GM19240 (cell line): ENCODE measurements at regions not wholly inside any gene's neighbourhood (a gene's known extent, or its start where the extent isn't known, plus 50 kb on each side); places are given as distances from the start of the nearest gene placed in this dataset.
"Not testable (repeated sequence)": the region's sequence is repeated elsewhere in the genome, so short reads cannot be mapped to it uniquely, and the experiment has no call there.

ENCODE experiments used
- DNase-seq: peaks from one replicate; pipeline ENCODE4 v3.0.0; 2011; ENCODE audit warnings: low spot score; ENCODE audit not compliant: insufficient read length

DNA sequence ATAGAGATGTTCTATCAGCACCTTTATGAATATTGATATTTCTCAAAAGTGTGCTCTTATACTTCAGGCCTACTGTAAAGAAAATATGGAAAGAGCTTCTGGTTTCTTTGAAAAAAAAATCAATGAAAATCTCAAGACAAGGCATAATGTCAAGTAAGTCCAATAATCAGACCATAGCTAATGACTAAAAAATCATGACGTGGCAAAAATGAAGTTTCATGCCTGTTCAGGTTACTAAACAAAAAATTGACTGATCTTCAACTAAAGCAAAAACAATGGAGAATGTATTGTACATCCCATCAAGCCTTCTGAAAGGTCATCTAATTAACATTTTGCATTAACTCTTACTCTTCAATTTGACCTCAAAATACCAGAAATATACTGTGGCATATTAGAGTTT, 824.4 kb downstream of the EPHA4 start:
- no peak for DNase-seq

DNA sequence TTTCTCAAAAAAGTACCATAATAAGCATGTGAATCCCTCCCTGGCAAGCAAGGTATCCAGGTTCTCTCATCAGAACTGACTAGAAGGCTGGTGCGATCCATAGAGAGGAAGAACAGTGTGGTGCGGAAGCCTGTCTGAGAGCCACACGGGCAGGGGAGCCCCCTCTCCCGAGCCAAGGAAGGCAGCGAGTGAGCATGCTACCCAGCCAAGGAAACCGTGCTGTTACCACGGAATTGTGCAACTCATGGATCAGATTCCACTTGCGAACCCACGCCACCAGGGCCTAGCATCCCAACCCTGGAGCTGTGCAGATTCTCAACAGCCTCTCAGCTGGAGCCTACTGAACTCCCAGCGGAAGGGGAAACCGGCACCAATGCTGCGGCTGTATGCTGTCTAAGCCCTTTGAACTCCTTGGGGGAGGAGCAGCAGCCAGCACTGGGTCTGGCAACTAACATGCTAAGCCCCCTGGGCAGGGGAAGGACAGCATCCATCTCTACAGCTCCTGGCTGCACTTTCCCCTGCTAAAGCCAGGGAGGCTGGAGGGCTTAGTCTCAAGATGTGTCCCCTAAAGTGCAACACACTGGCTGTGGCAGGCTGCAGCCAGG, 823.1 kb downstream of the EPHA4 start:
- DNase-seq: no peak

DNA sequence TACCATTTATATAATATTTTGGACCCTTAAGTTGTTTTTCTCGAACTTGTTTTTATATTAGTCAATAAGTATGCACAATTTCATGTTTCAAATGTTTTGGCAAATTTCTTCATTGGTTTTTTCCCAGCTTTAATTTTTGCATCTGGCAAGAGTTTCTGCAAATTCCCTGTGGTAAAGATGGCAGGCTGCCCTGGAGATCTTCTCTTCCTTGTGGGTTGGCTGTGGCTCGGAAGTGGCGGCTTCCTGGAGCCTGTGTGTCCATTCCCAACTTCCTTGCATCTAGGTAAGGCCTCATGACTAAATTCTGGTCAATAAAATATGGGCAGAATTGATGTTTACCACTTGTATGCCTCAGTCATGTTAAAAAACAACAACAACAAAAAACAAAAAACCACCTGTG, 818.6 kb downstream of the EPHA4 start:
- DNase-seq: no peak

DNA sequence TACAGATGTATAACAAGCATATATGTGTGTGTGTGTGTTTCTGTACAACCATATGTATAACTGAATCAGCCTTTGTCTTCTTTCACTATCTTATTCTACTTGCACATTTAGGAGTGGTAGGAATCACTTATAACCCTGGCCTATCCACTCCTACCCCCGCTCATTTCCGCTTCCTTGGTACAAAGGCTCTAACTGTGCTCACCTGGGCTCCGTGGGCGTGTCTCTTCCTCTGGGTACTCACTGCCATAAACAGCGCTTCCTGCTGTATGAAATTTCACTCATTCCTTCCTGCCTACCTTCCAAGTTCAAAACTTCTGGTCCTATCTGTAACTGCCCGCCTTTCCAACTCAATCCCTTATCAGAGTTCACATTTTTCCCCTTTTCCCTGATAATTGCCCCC, 815.5 kb downstream of the EPHA4 start:
- no peak for DNase-seq

DNA sequence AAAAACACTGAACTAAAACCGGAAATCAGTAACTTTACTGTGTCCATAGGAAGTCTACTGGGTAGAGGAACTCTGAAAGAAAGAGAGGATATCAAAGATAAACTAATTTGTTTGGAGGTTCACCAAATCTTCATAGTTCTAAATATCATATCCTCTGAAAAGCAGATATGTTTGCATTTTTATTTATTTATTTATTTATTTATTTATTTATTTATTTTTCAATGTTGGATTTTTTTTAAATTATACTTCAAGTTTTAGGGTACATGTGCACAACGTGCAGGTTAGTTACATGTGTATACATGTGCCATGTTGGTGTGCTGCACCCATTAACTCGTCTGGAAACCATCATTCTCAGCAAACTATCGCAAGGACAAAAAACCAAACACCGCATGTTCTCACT, 813.7 kb downstream of the EPHA4 start:
- DNase-seq: not testable (repeated sequence)

DNA sequence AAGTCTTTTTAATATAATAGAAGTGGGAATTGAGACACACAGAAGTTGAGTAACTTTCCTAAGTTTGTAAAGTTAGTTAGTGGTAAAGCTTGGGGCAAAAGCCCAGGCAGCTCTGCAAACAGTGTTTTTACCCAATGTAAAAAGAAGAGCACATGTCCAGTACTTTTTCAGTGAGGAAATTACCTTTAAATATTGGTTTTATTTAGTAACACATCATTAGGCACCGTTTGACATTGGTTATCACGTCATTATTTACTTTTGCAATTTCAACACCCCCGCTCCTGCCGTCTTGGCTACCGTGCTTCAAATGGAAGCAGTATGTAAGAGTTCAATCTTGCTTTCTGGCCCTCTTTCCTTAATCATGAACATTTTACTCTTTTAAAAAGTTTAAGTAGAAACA, 807.9 kb downstream of the EPHA4 start:
- no peak for DNase-seq

DNA sequence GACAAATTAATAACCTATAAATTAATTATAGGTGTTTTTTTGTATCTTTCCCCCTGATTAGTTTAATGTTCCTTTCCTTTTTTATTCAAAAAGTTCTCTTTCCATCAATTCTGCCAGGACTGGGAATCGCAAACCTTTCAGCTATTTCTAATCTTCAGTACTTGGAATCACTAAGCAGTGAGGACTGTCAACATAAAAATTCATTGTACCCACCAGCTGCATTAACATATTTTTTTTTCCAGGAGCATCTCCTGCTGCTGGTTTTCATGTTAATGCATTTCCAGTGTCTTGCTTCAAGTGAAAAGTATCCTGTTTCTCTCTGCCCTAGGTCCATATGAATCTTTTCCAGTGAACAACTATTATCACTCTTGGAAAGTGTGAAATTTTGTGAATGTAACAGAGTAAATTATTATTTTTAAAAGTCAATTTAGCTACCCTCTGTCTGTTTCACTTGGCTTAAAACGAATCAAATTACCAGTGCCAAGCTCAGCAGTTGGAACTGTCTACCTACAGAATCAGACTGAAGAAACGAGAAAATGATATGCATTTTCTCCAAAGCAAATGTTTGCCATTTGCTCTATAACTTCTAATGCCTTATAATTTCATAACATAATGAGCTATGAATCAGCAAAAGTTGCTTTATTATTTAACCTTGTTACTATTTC, 804.4 kb downstream of the EPHA4 start:
- no peak for DNase-seq

DNA sequence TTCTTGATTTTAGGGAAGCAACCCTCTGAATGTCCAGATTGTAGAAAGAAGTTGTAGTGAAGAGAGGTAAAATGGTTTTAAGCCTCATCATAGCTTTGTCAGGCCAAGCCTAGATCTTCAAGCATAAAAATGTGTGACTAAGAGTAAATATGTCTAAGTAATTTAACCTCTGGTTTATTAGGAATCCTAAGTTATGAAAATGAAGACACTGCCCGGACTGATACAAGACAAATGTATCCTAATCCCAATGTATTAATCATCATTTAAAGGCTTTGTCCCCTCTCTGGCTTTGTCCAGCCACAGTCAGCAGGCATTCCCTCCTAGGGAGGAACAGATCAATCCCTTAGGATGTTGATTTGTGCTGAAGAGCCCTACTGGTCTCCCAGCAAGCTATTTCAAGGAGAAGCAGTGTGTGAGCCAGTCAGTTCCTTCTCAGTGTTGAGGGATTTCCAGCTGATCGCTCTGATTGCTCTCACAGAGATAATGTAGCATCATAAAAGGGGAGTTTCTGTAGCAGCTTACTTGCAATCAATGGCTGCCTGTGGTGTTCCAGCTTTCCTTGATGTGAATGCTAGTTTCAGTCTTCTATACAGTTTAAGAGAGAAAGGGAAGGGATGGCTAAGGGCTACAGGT, 796.1 kb downstream of the EPHA4 start:
- DNase-seq: no peak

DNA sequence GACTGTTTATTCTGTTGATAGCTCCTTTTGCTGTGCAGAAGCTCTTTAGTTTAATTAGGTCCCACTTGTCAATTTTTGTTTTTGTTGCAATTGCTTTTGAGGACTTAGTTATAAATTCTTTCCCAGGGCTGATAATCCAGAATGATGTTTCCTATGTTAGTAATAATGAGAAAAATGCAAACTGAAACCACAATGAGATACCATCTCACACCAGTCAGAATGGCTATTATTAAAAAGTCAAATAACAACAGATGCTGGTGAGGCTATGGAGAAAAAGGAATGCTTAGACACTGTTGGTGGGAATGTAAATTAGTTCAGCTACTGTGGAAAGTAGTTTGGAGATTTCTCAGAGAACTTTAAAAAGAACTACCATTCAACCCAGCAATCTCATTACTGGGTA, 793.0 kb downstream of the EPHA4 start:
- not testable (repeated sequence) for DNase-seq

DNA sequence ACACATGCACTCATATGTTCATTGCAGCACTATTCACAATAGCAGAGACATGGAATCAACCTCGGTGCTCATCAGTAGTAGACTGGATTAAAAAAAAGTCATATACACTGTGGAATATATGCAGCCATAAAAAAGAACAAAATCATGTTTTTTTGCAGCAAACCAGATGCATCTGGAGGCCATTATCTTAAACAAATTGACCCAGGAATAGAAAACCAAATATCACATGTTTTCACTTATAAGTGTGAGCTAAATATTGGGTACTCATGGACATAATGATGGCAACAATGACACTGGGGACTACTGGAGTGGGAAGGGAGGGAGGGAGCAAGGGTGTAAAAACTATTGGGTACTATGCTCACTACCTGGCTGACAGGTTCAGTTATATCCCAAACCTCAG, 792.6 kb downstream of the EPHA4 start:
- no peak for DNase-seq

DNA sequence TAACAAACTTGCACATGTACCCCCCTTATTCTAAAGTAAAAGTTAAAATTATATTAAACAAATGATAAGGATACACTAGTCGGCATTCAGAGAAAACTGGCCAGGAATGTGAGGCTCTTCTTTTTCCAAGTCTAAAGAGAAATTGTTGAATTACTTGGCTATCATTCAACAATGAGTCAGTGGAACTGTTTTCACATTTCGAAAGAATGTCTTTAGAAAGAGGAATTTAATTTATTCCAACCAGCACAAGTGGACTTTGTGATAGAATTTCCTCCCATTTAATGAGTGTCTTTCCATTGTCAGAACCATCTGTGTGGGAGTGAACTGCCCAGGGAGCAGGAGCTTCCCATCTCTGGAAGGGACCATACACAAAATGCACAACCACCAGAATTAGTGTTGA, 792.2 kb downstream of the EPHA4 start:
- DNase-seq: no peak

DNA sequence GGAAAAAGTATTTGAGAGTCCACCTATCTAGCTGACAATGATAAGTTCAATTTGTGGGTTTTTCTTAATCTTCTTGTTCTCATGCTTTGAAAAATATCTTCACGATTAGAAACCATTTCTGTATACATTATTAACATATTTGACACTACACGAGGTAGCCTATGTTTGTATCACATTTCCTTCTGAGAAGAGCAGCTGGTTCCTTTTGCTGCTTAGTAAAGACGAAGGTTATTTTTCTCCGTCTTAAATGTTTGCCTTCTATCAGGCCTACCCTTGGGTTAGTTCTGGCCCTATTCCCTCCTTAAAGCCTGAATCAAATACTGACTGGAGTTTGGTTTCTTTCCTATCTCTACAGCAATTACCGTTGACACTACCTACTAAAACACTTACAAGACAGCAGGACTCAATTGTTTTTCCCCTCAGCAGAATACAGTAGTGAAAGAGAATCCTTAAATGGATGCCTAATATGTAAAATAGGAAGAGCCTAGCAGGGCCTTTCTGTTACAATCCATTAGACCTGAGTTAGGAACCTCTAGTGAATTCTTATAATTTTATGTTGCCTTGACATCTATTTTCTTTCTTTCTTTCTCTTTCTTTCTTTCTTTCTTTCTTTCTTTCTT, 790.4 kb downstream of the EPHA4 start:
- DNase-seq: no peak

DNA sequence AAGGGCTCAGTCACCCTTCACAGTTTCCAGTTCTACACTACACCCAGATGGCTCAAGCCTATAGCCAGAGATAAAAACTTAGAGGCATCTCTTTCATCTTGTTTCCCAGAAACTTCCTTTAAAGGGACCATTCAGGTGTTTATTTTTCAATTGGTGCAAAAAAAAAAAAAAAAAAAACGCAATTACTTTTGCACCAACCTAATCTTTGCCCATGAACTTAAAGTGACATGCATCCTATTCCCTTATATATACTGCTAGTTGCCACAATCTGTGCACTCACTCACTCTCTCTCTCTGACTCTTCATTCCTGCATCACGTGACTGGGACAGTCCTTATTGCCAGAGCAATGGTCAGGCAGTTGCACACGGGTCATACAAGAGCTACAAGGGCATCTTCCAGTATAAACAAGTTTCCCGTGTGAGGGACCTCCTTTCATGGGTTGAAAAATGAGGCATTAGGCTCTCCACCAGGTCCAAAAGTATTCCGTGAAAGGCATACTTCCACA, 789.4 kb downstream of the EPHA4 start:
- no peak for DNase-seq

DNA sequence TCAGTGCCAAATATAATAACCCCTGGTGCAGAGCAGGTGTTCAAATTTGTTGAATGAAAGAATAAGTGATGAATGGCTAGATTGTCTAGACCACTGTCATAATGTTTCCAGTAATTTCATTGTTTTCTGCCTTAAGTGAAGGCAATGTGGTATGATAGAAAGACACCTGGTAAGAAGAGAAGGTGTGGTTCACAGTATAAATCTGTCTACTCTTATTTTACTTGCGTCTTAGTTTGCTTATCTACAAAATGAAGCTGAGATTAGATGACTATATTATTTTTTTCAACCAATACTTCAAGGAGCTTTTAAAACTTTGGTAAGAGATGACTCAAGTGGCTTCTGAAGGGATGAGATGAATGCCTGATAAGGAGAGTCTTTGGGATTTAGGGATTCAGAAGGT, 788.4 kb downstream of the EPHA4 start:
- DNase-seq: no peak

DNA sequence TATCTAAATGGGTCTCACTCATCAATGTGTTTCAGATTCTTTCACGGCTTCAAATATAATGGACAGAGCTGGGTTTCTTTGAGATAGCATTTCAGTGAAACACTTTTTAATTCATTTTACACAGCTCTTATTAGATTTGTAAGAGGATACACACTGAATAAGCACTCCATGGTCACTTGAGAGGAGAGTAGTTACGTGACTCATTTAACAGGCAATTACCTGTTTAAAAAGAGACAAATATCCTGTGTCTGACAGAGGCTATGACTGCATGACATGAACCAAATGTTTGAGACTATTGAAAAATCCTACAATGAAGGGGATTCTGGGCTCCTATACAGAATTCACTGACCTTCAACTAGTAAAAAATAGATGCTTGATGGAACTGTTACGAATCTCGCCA, 786.9 kb downstream of the EPHA4 start:
- DNase-seq: no peak

DNA sequence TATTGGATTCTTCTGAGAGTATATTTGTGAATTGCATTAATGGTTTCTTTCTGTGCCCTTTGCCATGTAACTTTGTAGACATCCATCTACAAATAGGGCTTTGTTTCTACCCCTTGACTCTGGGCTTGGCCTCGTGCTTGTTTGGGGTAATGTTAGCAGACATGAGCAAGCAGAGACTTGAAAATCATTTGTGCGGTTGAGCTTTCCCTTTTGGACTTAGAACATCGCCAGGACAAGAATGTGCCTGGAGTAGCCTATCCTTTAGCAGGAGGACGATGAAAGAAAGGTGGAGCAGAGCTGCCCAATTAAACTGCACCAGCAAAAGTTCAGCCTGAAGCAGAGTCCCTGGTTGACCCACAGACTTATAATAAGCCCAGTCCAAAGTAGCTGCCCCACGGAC, 785.9 kb downstream of the EPHA4 start:
- DNase-seq: no peak

DNA sequence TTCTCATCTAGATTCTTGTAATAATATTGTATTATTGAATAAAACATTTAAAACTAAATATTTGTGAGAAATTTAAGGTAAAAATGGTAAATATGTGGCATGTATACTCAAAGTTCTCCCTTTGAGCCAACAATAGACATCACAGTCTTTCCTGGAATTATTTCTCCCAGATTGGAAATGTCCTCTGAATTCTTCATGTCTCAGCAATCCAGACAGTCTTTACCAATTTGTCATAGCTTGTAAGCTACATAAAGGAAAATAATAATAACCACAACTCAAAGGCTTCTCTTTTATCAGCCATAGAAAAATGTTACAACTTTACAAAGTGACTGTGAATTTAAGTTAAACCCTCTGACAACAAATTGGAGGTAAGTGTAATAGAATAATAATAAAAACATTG, 784.9 kb downstream of the EPHA4 start:
- no peak for DNase-seq

DNA sequence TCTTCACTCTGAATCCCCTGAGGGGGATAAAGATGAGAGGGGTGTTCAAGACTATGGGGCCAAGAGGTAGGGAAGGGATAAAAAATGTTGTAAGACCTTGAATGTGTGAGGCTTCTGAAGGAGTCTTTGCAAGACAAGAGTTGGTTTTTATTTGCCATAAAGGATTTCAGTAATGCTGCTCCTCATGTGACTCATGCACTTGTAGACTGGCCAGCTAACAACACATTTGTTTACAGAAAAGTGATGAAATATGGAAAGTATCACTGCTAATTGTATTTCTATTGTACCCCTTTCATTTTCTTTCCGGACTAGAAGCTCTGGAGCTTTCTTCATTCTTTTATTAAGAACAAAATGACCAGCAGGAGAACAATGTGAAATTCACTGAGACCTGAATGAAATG, 782.1 kb downstream of the EPHA4 start:
- no peak for DNase-seq

DNA sequence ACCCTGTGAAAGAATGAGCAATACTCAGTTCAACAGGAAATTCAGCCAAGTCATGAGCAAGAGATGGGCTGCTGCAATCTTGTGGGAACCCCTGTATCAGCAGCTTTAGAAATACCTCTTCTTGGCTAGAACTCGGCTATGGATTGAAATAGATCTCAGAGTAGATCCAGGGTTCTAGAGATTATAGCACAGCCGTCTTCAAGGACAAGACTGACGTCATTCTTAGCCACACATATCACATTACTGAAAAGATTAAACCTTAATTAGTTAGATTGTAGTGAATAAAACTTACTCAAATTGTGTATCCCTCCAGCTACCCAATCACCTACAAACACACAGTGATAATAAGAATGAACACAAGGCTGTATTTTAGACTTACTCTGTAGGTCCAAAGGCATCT, 776.4 kb downstream of the EPHA4 start:
- no peak for DNase-seq

DNA sequence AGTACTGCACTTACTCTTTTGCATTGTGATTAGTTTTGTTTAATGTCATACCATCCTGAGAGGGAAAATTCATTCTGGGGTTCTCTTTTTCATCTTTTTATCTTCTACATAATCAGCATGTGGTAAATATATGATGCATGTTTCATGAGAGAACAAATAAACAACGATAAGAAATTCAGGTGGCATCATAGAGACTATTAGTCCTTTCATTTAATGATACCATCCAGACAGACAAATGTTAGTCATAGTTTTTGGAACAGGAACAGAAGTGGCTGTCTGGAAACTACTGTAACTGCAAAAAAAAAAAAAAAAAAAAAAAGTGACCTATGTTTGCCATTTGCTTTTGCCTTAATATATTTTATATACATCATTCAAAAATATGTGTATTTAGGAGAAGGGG, 761.0 kb downstream of the EPHA4 start:
- no peak for DNase-seq

DNA sequence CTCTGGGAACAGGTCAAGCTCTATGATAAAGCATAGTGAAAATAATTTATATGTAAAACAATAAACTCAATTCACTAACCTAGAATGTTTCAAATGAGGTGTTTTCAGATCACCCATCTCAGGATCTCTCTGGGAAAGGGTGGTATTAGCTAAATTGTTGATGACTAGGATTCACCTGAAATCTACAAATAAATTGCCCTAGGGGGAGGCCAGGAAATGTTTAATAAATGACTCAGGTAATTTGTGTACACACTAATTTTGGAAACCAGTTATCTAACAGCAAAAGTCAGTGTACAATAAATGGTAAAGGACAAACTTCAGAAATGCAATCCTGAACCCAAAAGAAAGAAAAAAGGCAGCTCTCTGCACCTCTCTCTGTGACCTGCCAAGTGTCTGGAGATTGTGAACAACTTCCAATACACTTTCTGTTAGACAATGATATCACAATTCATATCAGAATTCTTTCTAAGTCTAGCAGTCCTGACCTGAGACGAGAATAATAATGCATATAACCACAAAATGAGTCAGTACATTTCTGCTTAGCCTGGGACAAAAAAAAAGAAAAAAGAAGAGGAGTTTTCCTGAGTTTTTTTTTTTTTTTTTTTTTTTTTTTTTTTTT, 760.0 kb downstream of the EPHA4 start:
- no peak for DNase-seq

DNA sequence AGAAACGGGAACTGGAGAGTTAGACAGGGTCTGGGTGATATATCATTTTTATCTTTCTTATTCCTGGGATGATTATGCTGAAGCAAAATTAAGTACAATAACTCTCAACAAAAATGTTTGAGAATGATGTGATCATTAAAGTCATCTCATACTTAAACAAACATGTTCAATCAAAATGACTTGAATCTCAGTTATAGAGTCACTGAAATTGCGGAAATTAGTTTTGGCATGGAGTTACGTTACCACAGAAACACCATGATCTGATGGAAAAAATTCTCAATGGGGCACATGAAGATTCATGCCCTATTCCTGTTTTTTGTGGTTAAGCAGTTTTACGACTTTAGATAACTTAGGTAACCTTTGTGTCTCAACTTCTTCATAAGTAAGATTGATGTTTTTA, 757.7 kb downstream of the EPHA4 start:
- DNase-seq: no peak
